GM12891 (cell line): ENCODE measurements at regions not wholly inside any gene's neighbourhood (a gene's known extent, or its start where the extent isn't known, plus 50 kb on each side); places are given as distances from the start of the nearest gene placed in this dataset.

Experiments used
- PAX5 ChIP-seq: IDR thresholded peaks from 2 replicates; pipeline ENCODE4 v1.6.1; 2011; ENCODE audit warnings: low read length, moderate library complexity, mild to moderate bottlenecking; ENCODE audit not compliant: insufficient read depth, severe bottlenecking
- POLR2A ChIP-seq: IDR thresholded peaks from 2 replicates; pipeline ENCODE4 v1.6.1; 2011; ENCODE audit warnings: low read depth, low read length, control low read depth
- POLR2AphosphoS5 ChIP-seq: IDR thresholded peaks from 2 replicates; pipeline ENCODE4 v1.6.1; 2011; ENCODE audit warnings: low read depth, low read length, control low read depth
- POU2F2 ChIP-seq: IDR thresholded peaks from 2 replicates; pipeline ENCODE4 v1.6.1; 2011; ENCODE audit warnings: low read depth, mild to moderate bottlenecking, control low read depth, low read length, moderate library complexity
- SPI1 ChIP-seq: IDR thresholded peaks from 2 replicates; pipeline ENCODE4 v1.6.1; 2011; ENCODE audit warnings: low read depth, low read length, control low read depth
- TAF1 ChIP-seq: IDR thresholded peaks from 2 replicates; pipeline ENCODE4 v1.6.1; 2011; ENCODE audit warnings: low read depth, low read length, control low read depth

- TF ChIP-seq POLR2AphosphoS5: no peak
- TF ChIP-seq POLR2A: no peak
- no peak for TF ChIP-seq TAF1
- no peak for TF ChIP-seq PAX5
- TF ChIP-seq POU2F2: no peak
- TF ChIP-seq SPI1: no peak
Observed at GRCh38 chr6:140957386-140957785, 1175.3 kb upstream of the GJE1 start.
